ENCODE measurements at regions not wholly inside any gene's neighbourhood (a gene's known extent, or its start where the extent isn't known, plus 50 kb on each side); places are given as distances from the start of the nearest gene placed in this dataset.

DNA sequence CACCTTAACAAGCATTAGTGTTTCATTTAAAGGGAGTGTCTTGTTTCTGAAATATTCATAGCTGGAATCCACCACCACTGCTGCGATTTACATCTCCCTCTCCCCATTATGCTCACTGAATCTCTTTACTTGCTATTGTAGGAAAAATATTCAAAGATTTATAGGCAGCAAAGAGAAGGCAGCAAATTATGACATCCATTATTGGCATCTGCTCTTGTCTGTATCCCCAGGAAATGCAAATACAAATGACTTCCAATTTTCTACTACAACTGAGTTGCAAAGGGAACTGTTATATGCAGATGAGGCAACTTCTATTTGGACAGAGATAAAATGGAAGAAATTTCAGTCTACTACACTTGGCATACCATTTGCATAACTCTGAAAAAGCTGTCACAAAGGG is 88.4 kb upstream of the PRKD1 start:
- Mint-ChIP-seq H3K4me3 (no peak overlapping the region), H3K9me3 (peaks cover 11 to 15% of the 10 kb centered on the region in 2 experiments), H3K27ac (no peak overlapping the region), H3K4me1 (no peaks in the 10 kb centered on the region), H3K36me3 (ENCODE audit: insufficient read depth in 1 of 3, low read depth in 3 of 3) (peaks cover 0 to 5% (median 2%) of the 10 kb centered on the region in 3 experiments; a peak in 4 of 7 replicates), H3K27me3 (ENCODE audit: low read depth) (no peaks in the 10 kb centered on the region)
- Histone ChIP-seq H3K27ac (ENCODE audit: insufficient read length, low read depth, low read length) (no peak overlapping the region), H3K23ac (ENCODE audit: insufficient read length, low read depth, low read length) (no peak overlapping the region), H2BK120ac (ENCODE audit: low read depth, low read length, poor library complexity, severe bottlenecking) (no peak overlapping the region), H3K23me2 (ENCODE audit: insufficient read length, low read depth, low read length, poor library complexity, severe bottlenecking) (no peaks in the 10 kb centered on the region), H4K5ac (ENCODE audit: insufficient read length, low read depth, low read length) (no peak overlapping the region), H3K79me1 (ENCODE audit: insufficient read depth, low read depth, low read length, poor library complexity, severe bottlenecking) (no peaks in the 10 kb centered on the region), H3K9me3 (ENCODE audit: control insufficient read depth, low read depth, low read length) (no peaks in the 10 kb centered on the region), H3K4me2 (ENCODE audit: insufficient read depth, insufficient read length, low read length) (no peak overlapping the region), H2BK12ac (ENCODE audit: insufficient read length, low read depth, low read length) (no peak overlapping the region), H3K4me1 (ENCODE audit: insufficient read depth, low read length) (no peaks in the 10 kb centered on the region), H2BK5ac (ENCODE audit: insufficient read length, low read length) (no peak overlapping the region), H3K27me3 (ENCODE audit: insufficient read depth, low read length) (no peaks in the 10 kb centered on the region), H3T11ph (ENCODE audit: low read length) (no peak overlapping the region), H3K79me2 (ENCODE audit: insufficient read depth, low read length) (no peaks in the 10 kb centered on the region), H3K4ac (ENCODE audit: low read depth, low read length) (no peak overlapping the region), H3K18ac (ENCODE audit: insufficient read length, low read depth, low read length) (no peak overlapping the region), H4K8ac (replicated peaks; ENCODE audit: insufficient read length, low read depth, low read length) (no peak overlapping the region), H4K91ac (ENCODE audit: insufficient read length, low read depth, low read length) (no peak overlapping the region), H2BK15ac (ENCODE audit: low read depth, low read length) (no peak overlapping the region), H3K14ac (ENCODE audit: insufficient read depth, low read length) (no peak overlapping the region), H4K20me1 (ENCODE audit: control insufficient read depth, insufficient read depth, insufficient read length) (no peaks in the 10 kb centered on the region), H2AK5ac (ENCODE audit: insufficient read length, low read length) (no peak overlapping the region), H2AFZ (ENCODE audit: low read length) (no peak overlapping the region), H3K9ac (ENCODE audit: extremely low read depth, insufficient read length, low read length) (no peak overlapping the region), H3K56ac (ENCODE audit: insufficient read length, low read depth, low read length) (no peak overlapping the region), H2BK20ac (ENCODE audit: low read depth, low read length, poor library complexity, severe bottlenecking) (no peak overlapping the region)
- no CpG with 5 or more reads among the region's 1 CpG for WGBS (ENCODE audit: extremely low coverage, insufficient read length, low lambda C conversion rate)
- TF ChIP-seq, protein P1, sequence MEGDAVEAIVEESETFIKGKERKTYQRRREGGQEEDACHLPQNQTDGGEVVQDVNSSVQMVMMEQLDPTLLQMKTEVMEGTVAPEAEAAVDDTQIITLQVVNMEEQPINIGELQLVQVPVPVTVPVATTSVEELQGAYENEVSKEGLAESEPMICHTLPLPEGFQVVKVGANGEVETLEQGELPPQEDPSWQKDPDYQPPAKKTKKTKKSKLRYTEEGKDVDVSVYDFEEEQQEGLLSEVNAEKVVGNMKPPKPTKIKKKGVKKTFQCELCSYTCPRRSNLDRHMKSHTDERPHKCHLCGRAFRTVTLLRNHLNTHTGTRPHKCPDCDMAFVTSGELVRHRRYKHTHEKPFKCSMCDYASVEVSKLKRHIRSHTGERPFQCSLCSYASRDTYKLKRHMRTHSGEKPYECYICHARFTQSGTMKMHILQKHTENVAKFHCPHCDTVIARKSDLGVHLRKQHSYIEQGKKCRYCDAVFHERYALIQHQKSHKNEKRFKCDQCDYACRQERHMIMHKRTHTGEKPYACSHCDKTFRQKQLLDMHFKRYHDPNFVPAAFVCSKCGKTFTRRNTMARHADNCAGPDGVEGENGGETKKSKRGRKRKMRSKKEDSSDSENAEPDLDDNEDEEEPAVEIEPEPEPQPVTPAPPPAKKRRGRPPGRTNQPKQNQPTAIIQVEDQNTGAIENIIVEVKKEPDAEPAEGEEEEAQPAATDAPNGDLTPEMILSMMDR (conservative IDR thresholded peaks at IDR 0.05) = no peak
- no peak for DNase-seq

Measured in H9 (cell line).